Esophagus mucosa (tissue), 1 donor: ENCODE measurements at regions not wholly inside any gene's neighbourhood (a gene's known extent, or its start where the extent isn't known, plus 50 kb on each side); places are given as distances from the start of the nearest gene placed in this dataset.

Experiments
- ATAC-seq: fragments of 200-7000 bp; cut with Tn5 transposase; one replicate; pipeline ENCODE4 v1.9.1; 2020
- donor health status: DM: yes; HTN: yes; CAD: no.

DNA sequence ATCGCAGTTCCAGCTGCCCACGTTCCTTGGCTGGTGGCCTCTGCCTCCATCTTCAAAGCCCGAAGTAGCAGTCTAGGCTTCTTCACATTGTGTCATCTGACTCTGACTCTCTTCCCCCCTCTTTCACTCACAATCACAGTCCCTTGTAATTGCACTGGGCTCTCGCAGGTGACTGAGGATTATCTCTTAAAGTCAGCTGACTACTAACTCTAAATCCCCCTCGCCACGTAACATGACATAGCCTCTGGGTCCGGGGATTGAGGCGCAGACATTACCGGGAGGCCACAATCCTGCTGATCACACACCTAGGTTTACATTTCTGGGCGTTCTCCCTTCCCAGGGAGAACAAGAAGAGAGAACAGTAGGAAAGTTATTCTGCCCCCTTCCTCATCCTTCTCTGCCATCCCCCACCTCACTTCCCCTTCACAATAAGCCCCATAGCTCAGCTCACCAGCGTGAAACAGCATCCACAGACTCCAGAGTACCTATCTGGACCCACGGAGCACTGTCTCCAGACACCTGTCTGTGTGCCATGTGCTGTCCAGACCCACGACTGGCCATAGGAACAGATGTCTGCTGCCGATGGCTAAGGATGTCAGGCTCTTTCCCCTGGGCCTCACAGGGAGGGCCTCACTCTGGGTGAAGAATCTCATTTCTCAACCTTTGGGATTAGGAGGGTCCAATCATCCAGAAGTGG lies 64.3 kb upstream of the FZD7 start:
- ATAC-seq = no peak

- ATAC-seq = no peak
These were observed 63.5 kb upstream of the FZD7 start for GRCh38 chr2:201969938-201970785.

- no peak for ATAC-seq
These were observed 62.9 kb upstream of the FZD7 start for GRCh38 chr2:201970786-201971108.

DNA sequence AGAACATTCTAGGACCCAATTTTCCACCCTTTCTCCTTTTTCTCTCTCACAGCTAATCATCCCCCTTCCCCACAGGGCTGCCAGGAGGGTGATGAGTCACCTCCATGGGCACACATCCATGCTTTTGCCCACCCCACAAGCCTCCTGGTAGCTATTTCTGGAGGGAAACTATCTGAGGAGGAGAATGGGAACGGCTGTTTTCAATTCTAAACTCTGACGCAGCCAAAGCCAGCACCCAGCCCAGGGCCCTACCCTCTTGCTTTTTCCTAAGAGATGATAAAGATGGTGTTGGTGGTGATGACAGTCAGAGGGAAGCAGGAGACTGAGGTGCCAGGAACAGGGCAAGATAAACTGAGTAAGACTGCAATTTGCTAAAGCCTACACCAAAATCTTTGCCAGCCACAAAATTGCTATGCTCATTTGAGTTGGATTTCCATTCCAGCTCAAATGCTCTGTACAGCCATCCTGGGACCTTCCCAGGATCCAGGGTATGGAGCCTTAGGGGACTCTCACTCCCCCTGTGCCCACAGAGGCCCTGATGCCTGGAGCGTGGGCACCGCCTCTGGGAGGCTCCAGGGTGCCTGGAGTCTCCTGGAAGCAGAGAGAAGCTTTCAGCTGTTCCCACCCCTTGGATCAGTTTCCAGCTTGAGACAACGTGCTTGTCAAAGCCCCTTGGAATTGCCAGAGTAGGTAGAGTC lies 62.0 kb upstream of the FZD7 start:
- ATAC-seq = no peak

- ATAC-seq = no peak
These were observed 60.9 kb upstream of the FZD7 start for GRCh38 chr2:201972621-201973255.

GRCh38 chr2:201973305-201973928 lies 60.2 kb upstream of the FZD7 start:
- ATAC-seq = no peak

GRCh38 chr2:201974171-201975100 lies 59.2 kb upstream of the FZD7 start:
- no peak for ATAC-seq

- no peak for ATAC-seq
These were observed 58.2 kb upstream of the FZD7 start for GRCh38 chr2:201975434-201975833.

DNA sequence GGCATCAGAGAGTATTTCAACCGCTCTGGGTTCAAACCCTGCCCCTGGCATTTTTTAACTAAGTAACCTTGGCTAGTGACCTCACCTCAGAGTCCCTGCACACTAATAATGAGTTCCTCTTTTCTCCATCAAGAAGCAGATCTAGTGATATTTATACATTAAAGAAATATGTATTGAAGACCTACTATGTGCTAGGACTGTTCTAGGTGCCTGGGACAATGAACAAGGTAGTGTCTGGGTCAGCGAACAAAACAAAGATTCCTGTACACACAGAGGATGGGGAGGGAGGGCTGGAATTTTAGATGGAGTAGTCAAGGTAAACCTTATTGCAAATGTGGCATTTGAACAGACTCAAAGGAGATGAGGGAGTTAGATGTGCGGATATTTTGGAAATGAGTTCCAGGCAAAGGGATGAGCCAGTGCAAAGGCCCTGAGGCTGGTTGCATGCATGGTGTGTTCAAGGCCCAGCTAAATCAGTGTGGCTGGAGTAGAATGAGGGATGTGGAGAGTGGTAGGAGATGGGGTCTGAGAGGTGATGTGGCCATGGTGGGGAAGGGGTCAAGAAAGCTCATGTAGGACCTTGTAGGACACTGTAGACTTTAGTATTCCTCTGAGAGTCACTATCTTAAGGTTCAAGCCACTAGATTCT lies 57.6 kb upstream of the FZD7 start:
- ATAC-seq = no peak

DNA sequence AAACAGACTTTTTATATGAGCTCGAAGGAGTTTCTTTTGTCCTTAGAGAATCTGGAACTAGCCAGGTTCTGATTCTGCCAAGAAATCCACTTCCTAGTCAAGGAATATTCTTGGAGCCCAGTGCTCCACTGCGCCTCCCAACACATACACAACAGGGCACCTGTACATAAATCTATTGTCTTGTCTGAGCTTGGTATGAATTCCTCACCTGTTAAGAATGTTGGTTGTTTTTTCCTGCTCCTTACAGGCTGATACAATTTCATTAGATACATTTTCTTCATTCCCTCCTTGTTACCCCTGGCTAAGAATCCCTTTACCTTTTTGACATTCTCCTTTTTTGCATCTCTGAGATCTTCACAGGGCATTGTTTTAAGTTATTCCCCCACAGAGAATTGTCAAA lies 56.0 kb upstream of the FZD7 start:
- ATAC-seq = no peak

DNA sequence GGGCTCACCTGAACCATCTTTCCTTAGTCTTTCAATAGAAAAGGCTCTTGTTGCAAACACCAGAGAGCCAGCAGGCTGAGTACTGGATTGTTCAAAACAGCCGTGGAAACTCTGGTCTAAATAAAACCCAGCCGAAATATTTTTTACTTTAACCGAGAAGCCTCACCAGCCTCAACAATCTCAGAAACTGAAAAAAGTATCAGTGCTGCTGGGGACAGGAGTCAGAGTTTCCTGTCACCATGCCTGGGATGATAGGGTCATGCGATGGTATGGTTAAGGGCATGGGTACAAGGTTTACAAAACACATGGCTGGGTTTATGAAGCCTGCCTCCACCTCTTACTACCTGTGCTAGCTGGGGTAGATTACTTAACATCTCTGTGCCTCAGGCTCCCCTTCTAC lies 55.3 kb upstream of the FZD7 start:
- ATAC-seq = no peak

- ATAC-seq = no peak
These were observed 54.7 kb upstream of the FZD7 start for GRCh38 chr2:201978986-201979385.

DNA sequence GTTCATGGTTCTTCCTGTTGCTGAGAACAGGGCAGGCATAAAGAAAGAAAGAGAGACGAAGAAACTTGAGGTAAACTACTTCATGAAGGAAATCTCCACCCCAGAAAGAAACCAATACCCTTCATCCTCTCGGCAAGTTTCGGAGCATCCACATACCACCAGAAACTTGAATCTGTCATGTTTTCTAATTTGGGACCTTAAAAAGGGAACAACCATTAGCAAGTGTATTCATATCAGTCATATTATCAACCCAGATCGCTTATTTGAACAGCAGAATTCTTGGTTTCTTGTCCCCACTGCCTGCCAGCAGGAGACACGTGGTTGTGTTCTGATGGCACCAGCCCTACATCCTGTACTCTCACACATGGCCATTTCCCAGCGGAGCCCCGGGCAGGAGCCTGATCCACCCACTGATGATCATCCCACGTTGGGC lies 53.2 kb upstream of the FZD7 start:
- no peak for ATAC-seq

DNA sequence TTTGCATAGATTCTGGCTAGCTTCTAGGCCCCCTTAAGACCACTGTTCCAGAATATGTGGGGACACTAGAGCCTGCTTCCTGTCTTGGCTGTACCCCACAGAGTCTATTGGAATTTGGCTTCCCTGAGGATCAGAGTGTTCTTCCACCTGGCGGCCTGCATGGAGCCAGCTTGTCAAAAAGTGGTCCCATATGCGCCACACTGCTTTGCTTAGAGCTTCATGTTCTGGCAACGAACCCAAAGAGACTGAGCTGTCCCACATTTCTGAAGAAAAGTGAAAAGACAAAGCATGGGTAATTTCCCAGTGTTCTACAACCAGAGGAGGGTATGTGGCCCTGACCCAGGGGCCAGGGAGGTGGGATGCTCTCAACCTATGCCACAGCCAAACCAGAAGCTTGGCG lies 52.7 kb upstream of the FZD7 start:
- no peak for ATAC-seq

- no peak for ATAC-seq
These were observed 50.5 kb upstream of the FZD7 start for GRCh38 chr2:201983174-201983573.

- no peak for ATAC-seq
These were observed 49.9 kb upstream of the FZD7 start for GRCh38 chr2:201983800-201984199.
